Left lung (tissue), 4 donors: ENCODE measurements at regions not wholly inside any gene's neighbourhood (a gene's known extent, or its start where the extent isn't known, plus 50 kb on each side); places are given as distances from the start of the nearest gene placed in this dataset.
"Not testable (repeated sequence)": the region's sequence is repeated elsewhere in the genome, so short reads cannot be mapped to it uniquely, and the experiment has no call there.

Experiments
- ATAC-seq: fragments of 200-7000 bp; cut with Tn5 transposase; one replicate; pipeline ENCODE4 v1.9.1; 2020; ENCODE audit warnings: moderate library complexity
- DNase-seq, 4 donors: peaks; one replicate each; pipeline ENCODE4 v3.0.0-alpha.2; 2013 to 2020
- H3K27ac ChIP-seq, 2 donors: fragments of 200-600 bp; sonication (generic) in 1 of 2; one replicate each; pipeline versions ENCODE4 v1.5.0 to v1.8.0; 2020 to 2021
- H3K27me3 ChIP-seq, 2 donors: fragments of 200-600 bp; sonication (generic) in 1 of 2; one replicate each; pipeline versions ENCODE4 v1.5.0 to v1.8.0; 2020 to 2021
- H3K36me3 ChIP-seq, 2 donors: fragments of 200-600 bp; sonication (generic) in 1 of 2; one replicate each; pipeline versions ENCODE4 v1.5.0 to v1.8.0; 2020 to 2021
- H3K4me1 ChIP-seq, 2 donors: fragments of 200-600 bp; one replicate each; pipeline ENCODE4 v1.8.0; 2021
- H3K4me3 ChIP-seq, 2 donors: fragments of 200-600 bp; sonication (generic) in 1 of 2; one replicate each; pipeline versions ENCODE4 v1.5.0 to v1.8.0; 2020 to 2021; ENCODE audit warnings: mild to moderate bottlenecking in 1 of 2
- H3K9me3 ChIP-seq, 2 donors: fragments of 200-600 bp; sonication (generic) in 1 of 2; one replicate each; pipeline versions ENCODE4 v1.5.0 to v1.8.0; 2020 to 2021
- CTCF ChIP-seq, 2 donors: fragments of 200-600 bp; sonication (generic) in 1 of 2; IDR thresholded peaks; one replicate each; pipeline versions ENCODE4 v1.5.0 to v1.8.0; 2021; ENCODE audit warnings: antibody characterized with exemption in 2 of 2
- intact Hi-C, 2 donors: fragments of 100-400 bp; cut with DNase I; formaldehyde crosslinking; loops; one replicate each; pipeline versions ENCODE4 v1.11.2 to v1.14.2; 2022
- donor health status: DM: no; HTN: yes; CAD: no.
- donor health status: DM: no; HTN: no; CAD: no.

GRCh38 chr10:86579883-86580520, 58.4 kb upstream of the WAPL start:
- intact Hi-C loops: loop anchor here in 1 of 2 donors (5.0 kb wide), 1 partner anchor 183 kb away; no protein-coding TSS in a partner anchor
- H3K27ac ChIP-seq: no peak overlapping the region
- ATAC-seq: peak; percentile 17
- H3K36me3 ChIP-seq: no peaks in the 10 kb centered on the region
- H3K9me3 ChIP-seq: no peaks in the 10 kb centered on the region
- no peak overlapping the region for H3K4me3 ChIP-seq
- DNase-seq: no peak
- TF ChIP-seq CTCF (IDR thresholded peaks at IDR 0.05): no peak
- H3K27me3 ChIP-seq: no peaks in the 10 kb centered on the region
- H3K4me1 ChIP-seq: peaks cover 0 to 6% of the 10 kb centered on the region in 2 donors

DNA sequence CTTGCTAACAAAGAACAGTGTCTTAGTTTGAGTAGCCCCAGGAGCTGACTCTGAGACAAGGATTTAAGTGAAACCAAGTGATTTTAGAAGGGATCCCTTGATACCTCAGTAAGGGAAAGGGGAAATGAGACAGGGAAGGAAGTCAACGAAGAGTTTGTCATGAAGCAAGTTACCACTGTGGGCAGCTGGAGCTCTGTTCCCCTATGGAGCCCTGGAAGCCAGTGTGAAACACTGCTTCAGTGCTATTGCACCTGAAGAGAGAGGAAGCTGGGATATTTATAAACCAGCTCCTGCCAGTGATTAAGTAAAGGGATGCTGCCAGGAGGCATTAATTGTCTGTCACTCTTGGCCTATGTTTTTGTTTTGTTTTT, 58.9 kb upstream of the WAPL start:
- Histone ChIP-seq H3K27me3 (no peaks in the 10 kb centered on the region), H3K9me3 (no peaks in the 10 kb centered on the region), H3K4me3 (no peak overlapping the region), H3K4me1 (peaks cover 0 to 10% of the 10 kb centered on the region in 2 donors), H3K27ac (no peak overlapping the region), H3K36me3 (no peaks in the 10 kb centered on the region)
- TF ChIP-seq CTCF (IDR thresholded peaks at IDR 0.05): no peak
- intact Hi-C loops: loop anchor here in 1 of 2 donors (5.0 kb wide), 1 partner anchor 183 kb away; no protein-coding TSS in a partner anchor
- DNase-seq (no peak), ATAC-seq (peak; percentile 34)

- ATAC-seq (no peak), DNase-seq (no peak)
- no peak overlapping the region for H3K27ac ChIP-seq
- no peaks in the 10 kb centered on the region for H3K36me3 ChIP-seq
- intact Hi-C loops: loop anchor here in 1 of 2 donors (5.0 kb wide), 1 partner anchor 187 kb away; no protein-coding TSS in a partner anchor
- no peak overlapping the region for H3K4me3 ChIP-seq
- H3K27me3 ChIP-seq: no peaks in the 10 kb centered on the region
- no peaks in the 10 kb centered on the region for H3K9me3 ChIP-seq
- H3K4me1 ChIP-seq: peaks cover 0 to 10% of the 10 kb centered on the region in 2 donors
- no peak for TF ChIP-seq CTCF (IDR thresholded peaks at IDR 0.05)
These were observed 62.4 kb upstream of the WAPL start for GRCh38 chr10:86583983-86584382.

- H3K9me3 ChIP-seq: no peaks in the 10 kb centered on the region
- H3K27me3 ChIP-seq: no peaks in the 10 kb centered on the region
- DNase-seq: peak; percentile 51 to 87 (median 69)
- H3K27ac ChIP-seq: no peak overlapping the region
- peak; percentile 91 to 99 for TF ChIP-seq CTCF (IDR thresholded peaks at IDR 0.05)
- peak; percentile 99 for ATAC-seq
- H3K4me3 ChIP-seq: no peak overlapping the region
- no peaks in the 10 kb centered on the region for H3K36me3 ChIP-seq
- peaks cover 0 to 9% of the 10 kb centered on the region in 2 donors for H3K4me1 ChIP-seq
- intact Hi-C loops: loop anchor here in 1 of 2 donors (5.0 kb wide), 1 partner anchor 178 kb away; no protein-coding TSS in a partner anchor
These were observed 63.7 kb upstream of the WAPL start for GRCh38 chr10:86585037-86585929.

DNA sequence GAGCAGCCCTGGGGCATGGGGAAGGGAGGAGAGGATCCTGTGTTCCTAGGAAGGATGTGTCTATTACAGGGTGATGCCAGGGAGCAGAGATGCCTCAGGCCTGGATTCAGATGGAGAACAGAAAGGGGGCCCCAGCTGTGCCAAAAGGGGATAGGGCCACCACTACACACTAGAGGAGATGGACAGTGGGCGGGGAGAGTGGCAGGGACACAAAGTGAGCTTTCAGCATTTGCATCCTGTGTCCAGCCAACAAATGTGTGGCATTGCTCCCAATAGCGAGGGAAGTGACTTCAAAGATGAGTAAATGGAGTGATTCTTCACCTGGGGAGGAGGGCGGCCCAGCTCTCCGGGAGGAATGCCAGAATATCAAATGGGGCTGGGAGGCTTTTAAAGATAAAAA, 64.9 kb upstream of the WAPL start:
- Histone ChIP-seq H3K27ac (no peak overlapping the region), H3K4me3 (no peak overlapping the region), H3K9me3 (no peaks in the 10 kb centered on the region), H3K4me1 (peaks cover 0 to 4% of the 10 kb centered on the region in 2 donors), H3K27me3 (no peaks in the 10 kb centered on the region), H3K36me3 (no peaks in the 10 kb centered on the region)
- intact Hi-C loops: loop anchor here in 1 of 2 donors (5.0 kb wide), 1 partner anchor 179 kb away; no protein-coding TSS in a partner anchor
- ATAC-seq (no peak), DNase-seq (no peak)
- no peak for TF ChIP-seq CTCF (IDR thresholded peaks at IDR 0.05)

- not testable (repeated sequence) for H3K27ac ChIP-seq, DNase-seq, H3K9me3 ChIP-seq, H3K27me3 ChIP-seq, H3K36me3 ChIP-seq, ATAC-seq, H3K4me1 ChIP-seq, H3K4me3 ChIP-seq
- intact Hi-C loops: loop anchor here in 1 of 2 donors (5.0 kb wide), 1 partner anchor 181 kb away; no protein-coding TSS in a partner anchor
These were observed 65.6 kb upstream of the OPN4 start for GRCh38 chr10:86588781-86589180.
